Ectodermal cell (in vitro differentiated cells): ENCODE measurements at regions not wholly inside any gene's neighbourhood (a gene's known extent, or its start where the extent isn't known, plus 50 kb on each side); places are given as distances from the start of the nearest gene placed in this dataset.

Source experiments
- H3K27ac ChIP-seq: 2 replicates; pipeline ENCODE4 v1.7.0; 2013; ENCODE audit warnings: mild to moderate bottlenecking, low read depth, low read length; ENCODE audit not compliant: insufficient read depth, poor library complexity, severe bottlenecking
- H3K27me3 ChIP-seq: 2 replicates; pipeline ENCODE4 v1.7.0; 2013; ENCODE audit warnings: mild to moderate bottlenecking, low read length; ENCODE audit not compliant: insufficient read depth, control insufficient read depth, poor library complexity, severe bottlenecking
- H3K36me3 ChIP-seq: one replicate; pipeline ENCODE4 v1.7.0; 2013; ENCODE audit warnings: low read length; ENCODE audit not compliant: control insufficient read depth, insufficient read depth
- H3K4me1 ChIP-seq: one replicate; pipeline ENCODE4 v1.7.0; 2013; ENCODE audit warnings: low read length; ENCODE audit not compliant: control insufficient read depth, insufficient read depth
- H3K4me3 ChIP-seq: 2 replicates; pipeline ENCODE4 v1.7.0; 2013; ENCODE audit warnings: low read depth, low read length, control low read depth; ENCODE audit not compliant: insufficient read depth
- H3K9me3 ChIP-seq: 2 replicates; pipeline ENCODE4 v1.7.0; 2013; ENCODE audit warnings: mild to moderate bottlenecking, low read length, moderate library complexity; ENCODE audit not compliant: control insufficient read depth
- WGBS, 2 experiments: methylation state at CpG; one replicate each; pipeline ENCODE4 v1.1.7; 2013; ENCODE audit warnings: missing lambda C conversion rate in 2 of 2; 5-methylcytosine and 5-hydroxymethylcytosine counted together

DNA sequence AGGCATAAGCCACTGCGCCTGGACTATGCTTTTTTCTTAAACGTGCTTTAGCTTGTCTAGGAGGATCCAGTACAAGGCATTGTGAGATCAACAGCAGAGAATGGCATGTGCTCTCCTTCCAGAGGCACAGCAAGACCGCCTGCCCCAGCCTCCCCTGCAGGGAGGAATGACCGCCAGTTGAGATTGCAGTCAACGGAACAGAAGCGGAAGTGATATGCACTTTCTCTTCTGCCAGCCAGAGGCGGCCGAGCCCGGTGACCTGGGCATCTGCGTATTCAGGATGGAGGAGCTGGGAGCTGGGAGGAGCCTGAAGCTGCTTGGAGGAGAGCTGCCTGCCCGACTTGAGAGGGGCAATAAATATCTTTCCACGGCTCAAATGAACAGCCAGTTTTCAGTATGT is 243.0 kb downstream of the CTTN start:
- Histone ChIP-seq H3K27me3 (no peaks in the 10 kb centered on the region), H3K4me1 (peaks cover 58% of the 10 kb centered on the region), H3K9me3 (no peaks in the 10 kb centered on the region), H3K36me3 (no peaks in the 10 kb centered on the region), H3K27ac (no peak overlapping the region), H3K4me3 (no peak overlapping the region)
- 57 to 60% methylated on average over 12 of the region's 12 CpGs for WGBS, 2 experiments

GRCh38 chr11:70642266-70642665 is 243.9 kb downstream of the CTTN start:
- WGBS, 2 experiments: 65 to 70% methylated on average over 14 of the region's 14 CpGs
- Histone ChIP-seq H3K27ac (peak overlapping the region; percentile 26), H3K4me1 (peaks cover 55% of the 10 kb centered on the region), H3K27me3 (no peaks in the 10 kb centered on the region), H3K9me3 (no peaks in the 10 kb centered on the region), H3K4me3 (no peak overlapping the region), H3K36me3 (no peaks in the 10 kb centered on the region)

GRCh38 chr11:70643642-70644041 is 245.3 kb downstream of the CTTN start:
- no peaks in the 10 kb centered on the region for H3K27me3 ChIP-seq
- H3K4me3 ChIP-seq: no peak overlapping the region
- H3K36me3 ChIP-seq: no peaks in the 10 kb centered on the region
- peaks cover 45% of the 10 kb centered on the region for H3K4me1 ChIP-seq
- H3K27ac ChIP-seq: no peak overlapping the region
- H3K9me3 ChIP-seq: no peaks in the 10 kb centered on the region
- 62 to 64% methylated on average over 9 of the region's 9 CpGs for WGBS, 2 experiments

GRCh38 chr11:70644343-70645060 is 246.2 kb downstream of the CTTN start:
- peaks cover 37% of the 10 kb centered on the region for H3K4me1 ChIP-seq
- H3K36me3 ChIP-seq: no peaks in the 10 kb centered on the region
- H3K27me3 ChIP-seq: no peaks in the 10 kb centered on the region
- no peak overlapping the region for H3K27ac ChIP-seq
- H3K9me3 ChIP-seq: no peaks in the 10 kb centered on the region
- H3K4me3 ChIP-seq: no peak overlapping the region
- 85 to 87% methylated on average over 15 of the region's 15 CpGs for WGBS, 2 experiments

GRCh38 chr11:70645537-70645936 is 247.2 kb downstream of the CTTN start:
- 91% methylated on average over 9 of the region's 9 CpGs for WGBS, 2 experiments
- no peaks in the 10 kb centered on the region for H3K36me3 ChIP-seq
- no peak overlapping the region for H3K4me3 ChIP-seq
- H3K27me3 ChIP-seq: no peaks in the 10 kb centered on the region
- H3K27ac ChIP-seq: no peak overlapping the region
- peaks cover 34% of the 10 kb centered on the region for H3K4me1 ChIP-seq
- no peaks in the 10 kb centered on the region for H3K9me3 ChIP-seq

DNA sequence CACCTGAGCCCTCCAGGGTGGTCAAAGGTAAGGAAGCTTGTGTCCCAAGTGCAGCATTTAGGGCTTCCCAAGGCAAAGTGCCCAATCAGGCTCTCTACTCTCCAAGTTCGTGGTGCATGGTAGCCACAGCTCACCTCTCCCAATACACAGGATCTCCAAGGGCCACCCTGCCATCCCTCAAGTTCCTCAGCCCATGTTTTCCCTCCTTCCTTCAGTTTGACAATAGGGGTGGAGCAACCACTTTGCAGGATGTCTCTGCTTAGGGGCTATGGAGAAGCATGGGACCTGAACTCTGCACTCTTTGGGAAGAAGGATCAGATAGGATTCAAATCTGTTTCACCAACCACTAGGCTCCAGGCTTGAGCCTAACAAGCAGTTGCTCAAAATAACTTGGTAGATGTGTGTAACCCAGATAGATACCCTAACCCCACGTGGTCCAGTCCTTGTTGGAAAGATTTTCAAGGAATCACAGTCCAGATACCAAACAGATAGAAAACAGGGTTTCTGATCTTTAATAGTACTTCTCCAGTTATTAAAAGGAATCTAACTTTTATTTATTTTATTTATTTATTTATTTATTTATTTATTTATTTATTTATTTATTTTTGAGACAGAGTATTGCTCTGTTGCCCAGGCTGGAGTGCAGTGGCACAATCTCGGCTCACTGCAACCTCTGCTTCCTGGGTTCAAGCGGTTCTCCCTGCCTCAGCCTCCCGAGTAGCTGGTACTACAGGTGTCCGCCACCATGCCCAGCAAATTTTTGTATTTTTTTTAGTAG is 248.1 kb downstream of the CTTN start:
- Histone ChIP-seq H3K4me3 (no peak overlapping the region), H3K9me3 (no peaks in the 10 kb centered on the region), H3K27ac (no peak overlapping the region), H3K4me1 (peaks cover 29% of the 10 kb centered on the region), H3K27me3 (no peaks in the 10 kb centered on the region), H3K36me3 (no peaks in the 10 kb centered on the region)
- 88 to 92% methylated on average over 6 of the region's 6 CpGs for WGBS, 2 experiments

DNA sequence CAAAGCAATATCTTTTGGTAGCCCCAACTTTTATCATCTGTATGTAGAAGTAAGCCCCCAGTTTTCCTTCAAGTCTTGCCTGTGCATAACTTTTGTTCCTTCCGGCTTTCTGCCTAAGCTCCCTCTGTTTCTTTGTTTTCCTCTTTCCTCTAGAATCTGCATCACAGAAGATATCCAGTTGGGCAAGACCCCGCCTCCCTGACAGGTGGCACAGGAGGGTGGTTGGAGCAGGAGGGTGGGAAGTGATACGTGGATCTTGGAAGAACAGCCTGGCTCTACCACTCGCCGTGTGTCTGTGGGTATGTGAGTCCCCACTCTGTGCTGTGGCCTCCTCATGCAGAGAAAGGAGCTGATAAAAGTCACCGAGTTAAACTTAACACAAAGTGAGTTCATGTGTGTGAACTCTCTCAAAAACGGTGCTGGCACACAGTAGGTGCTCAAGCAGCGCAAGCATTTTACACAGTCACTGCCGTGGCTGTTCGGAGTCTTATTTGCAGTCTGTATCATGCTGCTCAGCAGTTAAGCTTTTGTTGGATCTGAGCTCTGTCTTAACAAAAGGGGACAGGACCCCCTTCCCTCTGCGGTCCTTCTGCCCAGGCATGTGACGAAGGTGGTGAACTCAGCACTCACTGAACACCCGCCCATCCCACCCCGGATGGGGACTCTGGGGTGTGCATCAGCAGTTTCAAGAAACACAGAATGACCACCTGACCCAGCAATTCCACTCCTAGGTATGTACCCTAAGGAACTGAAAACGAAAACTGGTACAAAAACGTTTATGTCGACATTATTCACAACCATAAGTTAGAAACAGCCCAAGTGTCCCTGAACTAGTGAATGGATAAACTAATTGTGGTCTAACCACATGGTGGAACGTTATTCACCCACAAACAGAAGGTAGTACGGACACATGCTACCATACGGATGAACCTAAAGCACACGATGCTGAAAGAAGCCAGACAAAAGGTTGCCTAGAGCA is 249.1 kb downstream of the CTTN start:
- H3K36me3 ChIP-seq: no peaks in the 10 kb centered on the region
- no peaks in the 10 kb centered on the region for H3K9me3 ChIP-seq
- 38 to 40% methylated on average over 21 of the region's 21 CpGs for WGBS, 2 experiments
- H3K4me1 ChIP-seq: peaks cover 19% of the 10 kb centered on the region
- H3K27ac ChIP-seq: no peak overlapping the region
- H3K4me3 ChIP-seq: no peak overlapping the region
- H3K27me3 ChIP-seq: no peaks in the 10 kb centered on the region

GRCh38 chr11:70650075-70650909 is 252.0 kb downstream of the CTTN start:
- H3K27ac ChIP-seq: no peak overlapping the region
- H3K4me1 ChIP-seq: peaks cover 6% of the 10 kb centered on the region
- 65 to 66% methylated on average over 4 of the region's 4 CpGs for WGBS, 2 experiments
- H3K4me3 ChIP-seq: no peak overlapping the region
- H3K27me3 ChIP-seq: no peaks in the 10 kb centered on the region
- no peaks in the 10 kb centered on the region for H3K36me3 ChIP-seq
- no peaks in the 10 kb centered on the region for H3K9me3 ChIP-seq

DNA sequence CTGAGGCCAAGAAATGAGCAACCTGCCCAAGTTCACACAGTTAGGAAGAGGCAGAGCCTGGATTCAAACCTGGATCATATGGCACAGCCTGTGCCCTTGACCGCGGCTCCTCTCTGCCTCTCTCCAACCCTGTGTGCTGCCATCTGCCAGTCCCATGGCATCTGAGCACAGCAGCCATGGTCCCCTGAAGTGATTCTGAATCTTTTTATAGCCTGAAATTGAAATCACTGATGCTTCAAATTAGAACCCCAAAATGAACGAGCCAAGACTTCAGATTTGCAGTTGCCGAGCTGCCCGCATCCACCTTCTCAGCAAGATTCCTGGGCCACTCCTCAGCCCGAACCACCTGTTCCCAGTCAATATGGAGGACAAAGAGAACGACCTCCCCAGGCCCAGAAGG is 252.7 kb downstream of the CTTN start:
- Histone ChIP-seq H3K36me3 (no peaks in the 10 kb centered on the region), H3K4me3 (no peak overlapping the region), H3K27ac (no peak overlapping the region), H3K9me3 (no peaks in the 10 kb centered on the region), H3K27me3 (no peaks in the 10 kb centered on the region), H3K4me1 (peaks cover 6% of the 10 kb centered on the region)
- WGBS, 2 experiments: 89 to 90% methylated on average over 7 of the region's 7 CpGs
